Osteoblast (primary cell): ENCODE measurements at regions not wholly inside any gene's neighbourhood (a gene's known extent, or its start where the extent isn't known, plus 50 kb on each side); places are given as distances from the start of the nearest gene placed in this dataset.

ENCODE experiments used
- DNase-seq: peaks from one replicate; pipeline ENCODE4 v3.0.0; 2011; ENCODE audit warnings: low spot score, mixed read lengths; ENCODE audit not compliant: insufficient read length; ENCODE audit errors: missing footprints
- H2AFZ ChIP-seq: 2 replicates; pipeline ENCODE4 v1.6.0; 2011; ENCODE audit warnings: mild to moderate bottlenecking, low read length
- H3K27ac ChIP-seq: 2 replicates; pipeline ENCODE4 v1.5.1; 2011; ENCODE audit warnings: mild to moderate bottlenecking, low read depth, low read length, moderate library complexity
- H3K27me3 ChIP-seq: 2 replicates; pipeline ENCODE4 v1.6.0; 2012; ENCODE audit warnings: mild to moderate bottlenecking, control low read depth, inconsistent platforms, low read length, moderate library complexity; ENCODE audit not compliant: insufficient read depth
- H3K36me3 ChIP-seq: 2 replicates; pipeline ENCODE4 v1.5.1; 2011; ENCODE audit warnings: mild to moderate bottlenecking, low read length, control low read depth, moderate library complexity; ENCODE audit not compliant: insufficient read depth
- H3K4me1 ChIP-seq: 2 replicates; pipeline ENCODE4 v1.5.1; 2011; ENCODE audit warnings: mild to moderate bottlenecking, low read length, control low read depth, moderate library complexity; ENCODE audit not compliant: insufficient read depth
- H3K4me2 ChIP-seq: 2 replicates; pipeline ENCODE4 v1.6.0; 2011; ENCODE audit warnings: mild to moderate bottlenecking, low read length; ENCODE audit not compliant: insufficient read depth
- H3K4me3 ChIP-seq: fragments of 200-600 bp; sonication (generic); 3 replicates; pipeline ENCODE4 v1.5.1; 2012; ENCODE audit warnings: mild to moderate bottlenecking, low read length, inconsistent platforms; ENCODE audit not compliant: insufficient read depth
- H3K79me2 ChIP-seq: 2 replicates; pipeline ENCODE4 v1.6.0; 2012; ENCODE audit warnings: mild to moderate bottlenecking, low read length, control low read depth, inconsistent platforms; ENCODE audit not compliant: insufficient read depth
- H3K9me3 ChIP-seq: 2 replicates; pipeline ENCODE4 v1.5.1; 2011; ENCODE audit warnings: low read depth, low read length, control low read depth
- H4K20me1 ChIP-seq: 2 replicates; pipeline ENCODE4 v1.6.0; 2012; ENCODE audit warnings: mild to moderate bottlenecking, low read length, control low read depth; ENCODE audit not compliant: insufficient read depth
- TF ChIP-seq, protein P1 (sequence below): IDR thresholded peaks from 2 replicates; pipeline ENCODE4 v1.5.1; 2011; ENCODE audit warnings: mild to moderate bottlenecking, low read depth, low read length, moderate library complexity; ENCODE audit errors: extremely low read depth

DNA sequence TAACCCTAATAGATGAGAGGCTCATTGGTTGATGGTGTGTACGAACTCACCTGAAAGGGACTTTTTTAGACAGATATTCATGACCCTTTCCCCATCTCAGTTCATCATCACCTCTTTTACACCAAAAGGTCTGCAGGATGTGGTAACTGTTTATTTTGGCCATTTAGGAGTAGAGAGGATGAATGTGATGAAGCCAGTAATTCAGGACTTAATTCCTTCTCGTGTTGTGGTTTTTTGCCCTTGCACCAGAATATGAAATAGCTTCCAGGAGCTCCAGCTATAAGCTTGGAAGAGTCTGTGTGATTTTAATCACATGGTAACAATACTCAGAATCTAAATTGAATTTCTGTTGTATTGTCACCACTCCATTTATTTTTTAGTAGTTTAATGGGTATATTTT is 189.4 kb upstream of the KCTD3 start:
- H3K79me2 ChIP-seq: no peaks in the 10 kb centered on the region
- DNase-seq: no peak

DNA sequence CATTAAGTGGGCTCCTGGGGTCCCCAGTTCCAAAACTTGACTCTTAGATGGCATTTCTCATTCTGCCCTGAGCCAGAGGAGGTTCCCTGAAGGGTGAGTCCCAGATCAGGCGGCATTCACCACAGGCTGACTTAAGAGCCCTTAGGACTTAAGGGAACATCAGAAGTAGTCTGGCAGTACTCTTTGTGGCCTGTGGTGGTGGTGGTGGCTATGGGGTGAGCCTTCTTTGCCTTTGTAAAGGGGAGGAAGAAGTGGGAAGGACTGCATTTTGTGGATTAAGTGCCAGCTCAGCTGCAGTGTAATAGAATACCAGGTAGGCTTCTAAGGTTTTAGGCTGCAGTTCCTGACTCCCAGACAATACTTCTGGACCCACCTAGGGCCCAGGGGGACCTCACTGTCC is 186.5 kb upstream of the KCTD3 start:
- Histone ChIP-seq H3K4me3 (no peak overlapping the region), H3K79me2 (no peaks in the 10 kb centered on the region), H3K9me3 (no peaks in the 10 kb centered on the region), H3K36me3 (no peaks in the 10 kb centered on the region), H3K27ac (no peak overlapping the region), H4K20me1 (no peaks in the 10 kb centered on the region), H3K4me1 (peaks cover 15% of the 10 kb centered on the region), H2AFZ (no peak overlapping the region), H3K4me2 (no peak overlapping the region), H3K27me3 (no peaks in the 10 kb centered on the region)
- TF ChIP-seq, protein P1, sequence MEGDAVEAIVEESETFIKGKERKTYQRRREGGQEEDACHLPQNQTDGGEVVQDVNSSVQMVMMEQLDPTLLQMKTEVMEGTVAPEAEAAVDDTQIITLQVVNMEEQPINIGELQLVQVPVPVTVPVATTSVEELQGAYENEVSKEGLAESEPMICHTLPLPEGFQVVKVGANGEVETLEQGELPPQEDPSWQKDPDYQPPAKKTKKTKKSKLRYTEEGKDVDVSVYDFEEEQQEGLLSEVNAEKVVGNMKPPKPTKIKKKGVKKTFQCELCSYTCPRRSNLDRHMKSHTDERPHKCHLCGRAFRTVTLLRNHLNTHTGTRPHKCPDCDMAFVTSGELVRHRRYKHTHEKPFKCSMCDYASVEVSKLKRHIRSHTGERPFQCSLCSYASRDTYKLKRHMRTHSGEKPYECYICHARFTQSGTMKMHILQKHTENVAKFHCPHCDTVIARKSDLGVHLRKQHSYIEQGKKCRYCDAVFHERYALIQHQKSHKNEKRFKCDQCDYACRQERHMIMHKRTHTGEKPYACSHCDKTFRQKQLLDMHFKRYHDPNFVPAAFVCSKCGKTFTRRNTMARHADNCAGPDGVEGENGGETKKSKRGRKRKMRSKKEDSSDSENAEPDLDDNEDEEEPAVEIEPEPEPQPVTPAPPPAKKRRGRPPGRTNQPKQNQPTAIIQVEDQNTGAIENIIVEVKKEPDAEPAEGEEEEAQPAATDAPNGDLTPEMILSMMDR: no peak
- DNase-seq: no peak

More for the DNA sequence above, 189.4 kb upstream of the KCTD3 start:
- H3K9me3 ChIP-seq: no peaks in the 10 kb centered on the region
- H3K27ac ChIP-seq: no peak overlapping the region
- H3K36me3 ChIP-seq: no peaks in the 10 kb centered on the region
- no peak overlapping the region for H3K4me2 ChIP-seq
- no peak overlapping the region for H3K4me3 ChIP-seq
- no peak overlapping the region for H2AFZ ChIP-seq
- peaks cover 15% of the 10 kb centered on the region for H3K4me1 ChIP-seq
- no peaks in the 10 kb centered on the region for H4K20me1 ChIP-seq
- H3K27me3 ChIP-seq: no peaks in the 10 kb centered on the region
- TF ChIP-seq, protein P1: no peak

DNA sequence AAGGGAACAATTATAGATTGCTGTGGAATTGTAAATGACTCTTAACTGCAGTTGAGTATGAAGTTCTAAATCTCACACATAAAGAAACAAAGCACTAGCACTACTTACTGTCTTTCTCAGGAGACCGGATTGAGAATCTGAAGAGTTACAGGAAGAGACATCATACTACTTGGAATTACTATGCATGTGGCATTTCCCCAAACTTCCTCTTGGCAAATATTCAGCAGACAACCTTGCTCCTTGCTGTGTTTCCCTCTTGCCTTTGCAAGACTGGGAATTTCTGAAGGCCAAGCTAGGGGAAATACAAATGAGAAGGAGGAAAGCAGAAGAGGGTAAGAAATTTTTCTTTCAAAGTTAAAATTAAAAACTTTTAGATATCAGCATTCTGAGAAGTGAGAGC is 173.6 kb upstream of the KCTD3 start:
- Histone ChIP-seq H2AFZ (no peak overlapping the region), H3K4me1 (no peaks in the 10 kb centered on the region), H3K36me3 (no peaks in the 10 kb centered on the region), H3K4me3 (no peak overlapping the region), H3K9me3 (no peaks in the 10 kb centered on the region), H3K27ac (no peak overlapping the region), H3K79me2 (no peaks in the 10 kb centered on the region), H4K20me1 (no peaks in the 10 kb centered on the region), H3K4me2 (no peak overlapping the region), H3K27me3 (no peaks in the 10 kb centered on the region)
- no peak for DNase-seq
- TF ChIP-seq, protein P1: no peak

DNA sequence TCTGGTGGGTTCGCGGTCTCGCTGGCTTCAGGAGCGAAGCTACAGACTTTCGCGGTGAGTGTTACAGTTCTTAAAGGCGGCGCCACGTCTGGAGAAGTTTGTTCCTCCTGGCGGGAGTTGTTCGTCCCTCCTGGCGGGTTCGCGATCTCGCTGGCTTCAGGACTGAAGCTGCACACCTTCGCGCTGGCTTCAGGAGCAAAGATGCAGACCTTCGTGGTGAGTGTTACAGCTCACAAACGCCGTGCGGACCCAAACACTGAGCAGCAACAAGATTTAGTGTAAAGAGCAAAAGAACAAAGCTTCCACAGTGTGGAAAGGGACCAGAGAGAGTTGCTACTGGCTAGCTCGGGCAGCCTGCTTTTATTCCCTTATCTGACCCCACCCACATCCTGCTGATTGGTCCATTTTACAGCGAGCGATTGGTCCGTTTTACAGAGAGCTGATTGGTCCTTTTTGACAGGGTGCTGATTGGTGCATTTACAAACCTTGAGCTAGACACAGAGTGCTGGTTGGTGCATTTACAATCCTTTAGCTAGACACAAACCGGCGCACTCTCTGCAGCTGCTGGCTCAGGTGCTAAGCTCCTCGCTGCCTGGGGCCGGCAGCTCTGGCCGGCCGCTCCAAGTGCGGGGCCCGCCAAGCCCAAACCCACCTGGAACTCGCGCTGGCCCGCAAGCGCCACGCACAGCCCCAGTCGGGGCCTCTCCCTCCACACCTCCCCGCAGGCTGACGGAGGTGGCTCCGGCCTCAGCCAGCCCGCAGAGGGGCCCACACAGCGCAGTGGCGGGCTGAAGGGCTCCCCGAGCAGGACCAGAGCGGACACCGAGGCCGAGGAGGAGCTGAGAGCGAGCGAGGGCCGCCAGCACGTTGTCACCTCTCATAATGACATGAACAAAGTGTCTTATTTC is 172.8 kb upstream of the KCTD3 start:
- no peak for DNase-seq
- Histone ChIP-seq H3K27ac (no peak overlapping the region), H3K36me3 (no peaks in the 10 kb centered on the region), H3K9me3 (no peaks in the 10 kb centered on the region), H4K20me1 (no peaks in the 10 kb centered on the region), H3K27me3 (no peaks in the 10 kb centered on the region), H3K4me2 (no peak overlapping the region), H3K4me1 (no peaks in the 10 kb centered on the region), H2AFZ (no peak overlapping the region), H3K4me3 (no peak overlapping the region), H3K79me2 (no peaks in the 10 kb centered on the region)
- TF ChIP-seq, protein P1: no peak
